ENCODE measurements at regions not wholly inside any gene's neighbourhood (a gene's known extent, or its start where the extent isn't known, plus 50 kb on each side); places are given as distances from the start of the nearest gene placed in this dataset.

GRCh38 chr12:130286041-130286440, 51.6 kb upstream of the PIWIL1 start:
- no peaks in the 10 kb centered on the region for H3K27me3 ChIP-seq (ENCODE audit: insufficient read depth, low read depth)
- no peak overlapping the region for H3K27ac ChIP-seq
- no peak overlapping the region for H3K4me2 ChIP-seq
- TF ChIP-seq CTCF (conservative IDR thresholded peaks at IDR 0.05; ENCODE audit: low read depth, low read length): no peak
- no peaks in the 10 kb centered on the region for H3K36me3 ChIP-seq (ENCODE audit: insufficient read depth)
- no peaks in the 10 kb centered on the region for H3K79me2 ChIP-seq (ENCODE audit: insufficient read depth, low read depth)
- no peaks in the 10 kb centered on the region for H4K20me1 ChIP-seq (ENCODE audit: insufficient read depth)
- no peak overlapping the region for H3K9ac ChIP-seq
- no peak overlapping the region for H3K4me3 ChIP-seq (IDR thresholded peaks at IDR 0.05; ENCODE audit: insufficient read depth, low read depth, low read length)
- H3K4me1 ChIP-seq (ENCODE audit: low read depth, poor library complexity, severe bottlenecking): no peaks in the 10 kb centered on the region
- H2AFZ ChIP-seq (ENCODE audit: low read depth): no peak overlapping the region

- no peak overlapping the region for H3K9ac ChIP-seq
- H3K36me3 ChIP-seq (ENCODE audit: insufficient read depth): no peaks in the 10 kb centered on the region
- H3K27me3 ChIP-seq (ENCODE audit: insufficient read depth, low read depth): no peaks in the 10 kb centered on the region
- no peak overlapping the region for H3K27ac ChIP-seq
- no peak overlapping the region for H2AFZ ChIP-seq (ENCODE audit: low read depth)
- H4K20me1 ChIP-seq (ENCODE audit: insufficient read depth): no peaks in the 10 kb centered on the region
- no peak overlapping the region for H3K4me2 ChIP-seq
- no peaks in the 10 kb centered on the region for H3K79me2 ChIP-seq (ENCODE audit: insufficient read depth, low read depth)
- H3K4me1 ChIP-seq (ENCODE audit: low read depth, poor library complexity, severe bottlenecking): no peaks in the 10 kb centered on the region
- no peak overlapping the region for H3K4me3 ChIP-seq (IDR thresholded peaks at IDR 0.05; ENCODE audit: insufficient read depth, low read depth, low read length)
- TF ChIP-seq CTCF (conservative IDR thresholded peaks at IDR 0.05; ENCODE audit: low read depth, low read length): no peak
Observed at GRCh38 chr12:130286741-130287440, 50.8 kb upstream of the PIWIL1 start.
